ENCODE measurements at regions not wholly inside any gene's neighbourhood (a gene's known extent, or its start where the extent isn't known, plus 50 kb on each side); places are given as distances from the start of the nearest gene placed in this dataset.

- H3K4me3 ChIP-seq (ENCODE audit: low read length) = no peak overlapping the region
- H3K36me3 ChIP-seq (replicated peaks; ENCODE audit: low read depth, low read length) = no peaks in the 10 kb centered on the region
- no peak overlapping the region for H3K4me2 ChIP-seq (ENCODE audit: low read length)
- no peak for TF ChIP-seq EZH2phosphoT487 (IDR thresholded peaks at IDR 0.05; ENCODE audit: low read depth)
- TF ChIP-seq, protein P1, sequence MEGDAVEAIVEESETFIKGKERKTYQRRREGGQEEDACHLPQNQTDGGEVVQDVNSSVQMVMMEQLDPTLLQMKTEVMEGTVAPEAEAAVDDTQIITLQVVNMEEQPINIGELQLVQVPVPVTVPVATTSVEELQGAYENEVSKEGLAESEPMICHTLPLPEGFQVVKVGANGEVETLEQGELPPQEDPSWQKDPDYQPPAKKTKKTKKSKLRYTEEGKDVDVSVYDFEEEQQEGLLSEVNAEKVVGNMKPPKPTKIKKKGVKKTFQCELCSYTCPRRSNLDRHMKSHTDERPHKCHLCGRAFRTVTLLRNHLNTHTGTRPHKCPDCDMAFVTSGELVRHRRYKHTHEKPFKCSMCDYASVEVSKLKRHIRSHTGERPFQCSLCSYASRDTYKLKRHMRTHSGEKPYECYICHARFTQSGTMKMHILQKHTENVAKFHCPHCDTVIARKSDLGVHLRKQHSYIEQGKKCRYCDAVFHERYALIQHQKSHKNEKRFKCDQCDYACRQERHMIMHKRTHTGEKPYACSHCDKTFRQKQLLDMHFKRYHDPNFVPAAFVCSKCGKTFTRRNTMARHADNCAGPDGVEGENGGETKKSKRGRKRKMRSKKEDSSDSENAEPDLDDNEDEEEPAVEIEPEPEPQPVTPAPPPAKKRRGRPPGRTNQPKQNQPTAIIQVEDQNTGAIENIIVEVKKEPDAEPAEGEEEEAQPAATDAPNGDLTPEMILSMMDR (IDR thresholded peaks at IDR 0.05; ENCODE audit: low read depth, low read length) = no peak
- H3K4me1 ChIP-seq (ENCODE audit: low read length) = no peaks in the 10 kb centered on the region
- peaks cover 43% of the 10 kb centered on the region for H3K27me3 ChIP-seq (ENCODE audit: low read depth, low read length)
- no peaks in the 10 kb centered on the region for H3K79me2 ChIP-seq (ENCODE audit: low read length)
- H3K9ac ChIP-seq (ENCODE audit: low read length) = no peak overlapping the region
- no peak overlapping the region for H3K27ac ChIP-seq (ENCODE audit: low read length)
- H3K9me3 ChIP-seq (ENCODE audit: insufficient read depth, low read length) = no peaks in the 10 kb centered on the region
- H4K20me1 ChIP-seq (ENCODE audit: insufficient read depth, low read length) = no peaks in the 10 kb centered on the region
- no peak overlapping the region for H2AFZ ChIP-seq (ENCODE audit: low read depth, low read length)
Measured at GRCh38 chr4:38567457-38567856, 96.5 kb upstream of the KLF3 start.

- Histone ChIP-seq H4K20me1 (ENCODE audit: insufficient read depth, low read length) (no peaks in the 10 kb centered on the region), H3K4me2 (ENCODE audit: low read length) (no peak overlapping the region), H3K4me3 (ENCODE audit: low read length) (no peak overlapping the region), H3K27me3 (ENCODE audit: low read depth, low read length) (peaks cover 48% of the 10 kb centered on the region), H3K36me3 (replicated peaks; ENCODE audit: low read depth, low read length) (no peaks in the 10 kb centered on the region), H3K27ac (ENCODE audit: low read length) (no peak overlapping the region), H3K9ac (ENCODE audit: low read length) (no peak overlapping the region), H3K4me1 (ENCODE audit: low read length) (no peaks in the 10 kb centered on the region), H3K9me3 (ENCODE audit: insufficient read depth, low read length) (no peaks in the 10 kb centered on the region), H3K79me2 (ENCODE audit: low read length) (no peaks in the 10 kb centered on the region), H2AFZ (ENCODE audit: low read depth, low read length) (no peak overlapping the region)
- TF ChIP-seq, protein P1 (IDR thresholded peaks at IDR 0.05; ENCODE audit: low read depth, low read length) = no peak
- TF ChIP-seq EZH2phosphoT487 (IDR thresholded peaks at IDR 0.05; ENCODE audit: low read depth) = no peak
Measured at GRCh38 chr4:38568768-38569167, 95.2 kb upstream of the KLF3 start.

GRCh38 chr4:38570647-38571276 is 93.2 kb upstream of the KLF3 start:
- Histone ChIP-seq H3K4me3 (ENCODE audit: low read length) (no peak overlapping the region), H3K9me3 (ENCODE audit: insufficient read depth, low read length) (no peaks in the 10 kb centered on the region), H2AFZ (ENCODE audit: low read depth, low read length) (no peak overlapping the region), H4K20me1 (ENCODE audit: insufficient read depth, low read length) (no peaks in the 10 kb centered on the region), H3K4me1 (ENCODE audit: low read length) (no peaks in the 10 kb centered on the region), H3K27me3 (ENCODE audit: low read depth, low read length) (peaks cover 48% of the 10 kb centered on the region), H3K36me3 (replicated peaks; ENCODE audit: low read depth, low read length) (no peaks in the 10 kb centered on the region), H3K27ac (ENCODE audit: low read length) (no peak overlapping the region), H3K9ac (ENCODE audit: low read length) (no peak overlapping the region), H3K79me2 (ENCODE audit: low read length) (no peaks in the 10 kb centered on the region), H3K4me2 (ENCODE audit: low read length) (no peak overlapping the region)
- TF ChIP-seq EZH2phosphoT487 (IDR thresholded peaks at IDR 0.05; ENCODE audit: low read depth) = no peak
- TF ChIP-seq, protein P1 (IDR thresholded peaks at IDR 0.05; ENCODE audit: low read depth, low read length) = no peak

DNA sequence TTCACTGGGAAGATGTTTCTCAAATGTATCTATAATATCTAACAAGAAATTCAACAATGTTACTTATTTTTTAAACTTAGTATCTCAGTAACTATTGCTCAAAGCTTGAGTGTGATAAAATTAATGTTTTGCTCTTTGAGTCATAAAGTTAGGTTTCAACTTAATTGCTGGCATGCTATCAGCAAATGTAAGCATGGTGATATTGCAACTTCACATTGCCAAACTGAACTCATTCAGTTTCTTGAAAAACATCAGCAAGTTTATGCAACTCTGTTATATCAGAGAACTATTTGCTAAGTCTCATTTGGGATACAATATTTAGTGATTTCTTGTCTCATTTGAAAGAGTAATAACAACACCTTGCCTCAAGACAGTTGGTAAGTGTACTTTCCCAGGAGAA is 91.2 kb upstream of the KLF3 start:
- no peak overlapping the region for H3K4me3 ChIP-seq (ENCODE audit: low read length)

More for the DNA sequence above, 91.2 kb upstream of the KLF3 start:
- Histone ChIP-seq H3K27me3 (ENCODE audit: low read depth, low read length) (peaks cover 30% of the 10 kb centered on the region), H3K79me2 (ENCODE audit: low read length) (no peaks in the 10 kb centered on the region), H3K4me2 (ENCODE audit: low read length) (no peak overlapping the region), H3K36me3 (replicated peaks; ENCODE audit: low read depth, low read length) (no peaks in the 10 kb centered on the region), H3K9ac (ENCODE audit: low read length) (no peak overlapping the region), H3K27ac (ENCODE audit: low read length) (no peak overlapping the region), H3K9me3 (ENCODE audit: insufficient read depth, low read length) (no peaks in the 10 kb centered on the region), H3K4me1 (ENCODE audit: low read length) (no peaks in the 10 kb centered on the region), H2AFZ (ENCODE audit: low read depth, low read length) (no peak overlapping the region), H4K20me1 (ENCODE audit: insufficient read depth, low read length) (no peaks in the 10 kb centered on the region)
- TF ChIP-seq, protein P1 (IDR thresholded peaks at IDR 0.05; ENCODE audit: low read depth, low read length) = no peak
- no peak for TF ChIP-seq EZH2phosphoT487 (IDR thresholded peaks at IDR 0.05; ENCODE audit: low read depth)
